HEK293 (cell line): ENCODE measurements at regions not wholly inside any gene's neighbourhood (a gene's known extent, or its start where the extent isn't known, plus 50 kb on each side); places are given as distances from the start of the nearest gene placed in this dataset.

ENCODE experiments used
- TCF7L2 ChIP-seq: IDR thresholded peaks from 2 replicates; pipeline ENCODE4 v1.6.1; 2011; ENCODE audit warnings: low read depth, mild to moderate bottlenecking, inconsistent platforms, low read length, moderate library complexity, borderline replicate concordance
- ZBTB48 ChIP-seq: fragments of 450-650 bp; formaldehyde crosslinking; IDR thresholded peaks from 2 replicates; pipeline ENCODE4 v1.5.1; 2016; ENCODE audit warnings: missing biosample characterization, missing genetic modification characterization

DNA sequence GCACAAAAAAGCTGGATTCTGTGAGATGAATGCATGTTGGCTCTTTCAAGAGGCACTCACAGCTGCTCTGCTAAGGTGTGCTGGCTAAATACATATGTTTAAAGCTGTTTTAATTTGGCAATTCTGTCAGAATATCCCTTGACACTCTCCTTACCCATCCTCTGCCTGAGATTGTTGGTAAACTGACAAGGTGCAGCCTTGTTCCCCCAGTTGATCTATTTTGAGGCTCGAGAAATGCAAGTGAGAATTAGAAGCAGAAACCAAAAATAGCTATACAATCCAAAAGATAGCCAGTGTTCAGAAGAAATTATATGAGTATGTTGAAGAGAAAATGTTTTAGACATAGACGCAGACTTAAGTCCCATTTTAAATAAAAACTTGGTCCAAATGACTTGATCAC lies 971.7 kb upstream of the GYPC start:
- TF ChIP-seq ZBTB48 (tag by site-specific recombination) (no peak), TCF7L2 (no peak)
